ENCODE measurements at regions not wholly inside any gene's neighbourhood (a gene's known extent, or its start where the extent isn't known, plus 50 kb on each side); places are given as distances from the start of the nearest gene placed in this dataset.

DNA sequence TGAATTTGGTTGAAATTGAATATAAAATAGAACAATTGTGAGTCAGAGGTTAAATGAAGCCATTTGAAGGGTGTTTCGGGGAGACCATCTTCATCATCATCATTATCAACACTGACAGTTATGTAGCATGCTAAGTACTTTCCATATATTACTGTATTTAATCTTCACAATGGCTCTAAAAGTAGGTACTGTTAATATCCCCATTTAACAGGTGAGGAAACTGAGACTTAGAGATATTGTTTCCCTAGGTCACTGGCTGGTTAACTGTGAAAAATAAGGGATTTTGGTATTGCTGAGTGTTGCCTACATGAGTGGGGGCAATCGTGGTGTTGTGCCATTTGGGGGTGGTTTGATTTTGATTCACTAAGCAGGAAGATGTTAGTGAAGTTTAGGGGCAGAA, 100.3 kb downstream of the TBX19 start:
- Histone ChIP-seq H3K27me3 (no peaks in the 10 kb centered on the region), H3K36me3 (no peaks in the 10 kb centered on the region), H3K4me3 (no peak overlapping the region), H3K9me3 (no peaks in the 10 kb centered on the region), H3K27ac (no peak overlapping the region), H3K4me1 (no peaks in the 10 kb centered on the region)
- intact Hi-C loops (cut with DNase I; ENCODE audit: low total_unique reads): no loop called here
- no peak for DNase-seq
- 69 to 84% (median 71%) methylated on average over 2 of the region's 2 CpGs for WGBS, 5 donors
- TF ChIP-seq POLR2AphosphoS5 (IDR thresholded peaks at IDR 0.05) (no peak), POLR2A (IDR thresholded peaks at IDR 0.05) (no peak), EP300 (IDR thresholded peaks at IDR 0.05) (no peak), CTCF (IDR thresholded peaks at IDR 0.05) (no peak)

- H3K27ac ChIP-seq: no peak overlapping the region
- H3K4me3 ChIP-seq: no peak overlapping the region
- no peak for DNase-seq
- 88 to 93% (median 90%) methylated on average over 8 of the region's 8 CpGs for WGBS, 5 donors
- no peaks in the 10 kb centered on the region for H3K9me3 ChIP-seq
- intact Hi-C loops (cut with DNase I; ENCODE audit: low total_unique reads): no loop called here
- no peaks in the 10 kb centered on the region for H3K27me3 ChIP-seq
- TF ChIP-seq CTCF (IDR thresholded peaks at IDR 0.05) (no peak), POLR2A (IDR thresholded peaks at IDR 0.05) (no peak), EP300 (IDR thresholded peaks at IDR 0.05) (no peak), POLR2AphosphoS5 (IDR thresholded peaks at IDR 0.05) (no peak)
- no peaks in the 10 kb centered on the region for H3K36me3 ChIP-seq
- no peaks in the 10 kb centered on the region for H3K4me1 ChIP-seq
Observed at GRCh38 chr1:168379104-168379860, 98.6 kb downstream of the TBX19 start.

DNA sequence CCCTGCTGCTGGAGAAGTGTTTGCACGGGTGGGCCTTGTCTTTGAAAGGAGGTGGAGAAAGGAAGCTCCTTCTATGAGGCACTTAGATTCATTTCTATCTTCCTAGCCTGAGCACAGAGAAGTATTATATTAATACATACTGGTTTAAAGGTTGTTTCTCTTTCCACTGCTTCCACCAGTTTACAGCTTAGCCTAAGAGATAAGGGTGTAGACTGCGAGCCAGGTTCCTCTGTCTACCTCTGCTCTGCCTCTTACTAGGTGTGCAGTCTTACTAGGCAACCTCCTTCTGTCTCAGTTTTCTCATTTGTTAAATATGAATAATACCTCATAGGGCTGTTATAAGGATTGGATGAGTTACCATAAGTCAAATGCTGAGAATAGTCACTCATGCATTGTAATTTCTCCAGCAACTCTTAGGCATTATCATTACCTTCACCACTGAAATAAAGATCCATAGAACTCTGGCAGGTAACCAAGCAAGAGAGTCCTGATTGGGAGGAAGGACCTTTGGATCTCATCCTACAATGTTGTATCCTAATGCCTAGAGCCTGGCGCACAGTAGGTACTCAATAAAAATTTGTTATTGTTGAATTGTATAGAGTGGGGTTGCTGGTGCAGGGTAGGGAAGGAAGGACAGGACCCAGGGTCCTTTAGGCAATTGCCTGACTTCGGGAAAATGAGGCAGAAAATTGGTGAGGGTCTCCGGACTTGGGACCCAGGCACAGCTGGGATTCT, 95.1 kb downstream of the TBX19 start:
- Histone ChIP-seq H3K4me1 (peaks cover 0 to 3% (median 0%) of the 10 kb centered on the region in 4 donors), H3K36me3 (no peaks in the 10 kb centered on the region), H3K27ac (no peak overlapping the region), H3K9me3 (no peaks in the 10 kb centered on the region), H3K4me3 (no peak overlapping the region), H3K27me3 (no peaks in the 10 kb centered on the region)
- 74 to 81% (median 76%) methylated on average over 5 of the region's 5 CpGs for WGBS, 5 donors
- TF ChIP-seq POLR2A (IDR thresholded peaks at IDR 0.05) (no peak), EP300 (IDR thresholded peaks at IDR 0.05) (no peak), CTCF (IDR thresholded peaks at IDR 0.05) (no peak), POLR2AphosphoS5 (IDR thresholded peaks at IDR 0.05) (no peak)
- intact Hi-C loops (cut with DNase I; ENCODE audit: low total_unique reads): no loop called here
- DNase-seq: no peak

DNA sequence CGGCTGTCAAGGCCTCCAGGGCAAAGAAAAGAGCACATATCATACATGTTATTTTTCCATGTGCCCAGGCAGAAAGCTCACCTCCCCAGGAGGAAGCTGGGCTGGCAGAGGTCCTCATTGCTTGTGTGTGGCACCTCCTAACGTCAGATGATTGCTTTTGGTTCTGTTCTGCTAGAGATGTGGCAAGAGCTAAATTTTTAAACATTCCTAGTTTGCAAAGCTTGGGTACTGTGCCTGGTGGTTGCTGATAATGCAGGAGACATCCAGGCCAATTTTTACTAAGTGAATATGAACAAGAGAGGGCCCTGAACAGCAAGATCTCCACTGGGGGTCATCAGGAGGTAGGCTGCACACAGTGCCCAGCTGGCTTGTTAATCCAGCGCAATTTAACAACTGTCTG, 93.9 kb downstream of the TBX19 start:
- DNase-seq: no peak
- Histone ChIP-seq H3K9me3 (no peaks in the 10 kb centered on the region), H3K27me3 (no peaks in the 10 kb centered on the region), H3K27ac (no peak overlapping the region), H3K4me3 (no peak overlapping the region), H3K36me3 (no peaks in the 10 kb centered on the region), H3K4me1 (peaks cover 0 to 3% (median 0%) of the 10 kb centered on the region in 4 donors)
- intact Hi-C loops (cut with DNase I; ENCODE audit: low total_unique reads): no loop called here
- TF ChIP-seq POLR2A (IDR thresholded peaks at IDR 0.05) (no peak), CTCF (IDR thresholded peaks at IDR 0.05) (no peak), POLR2AphosphoS5 (IDR thresholded peaks at IDR 0.05) (no peak), EP300 (IDR thresholded peaks at IDR 0.05) (no peak)
- 88 to 89% (median 89%) methylated on average over 3 of the region's 3 CpGs for WGBS, 5 donors
